ENCODE measurements at regions not wholly inside any gene's neighbourhood (a gene's known extent, or its start where the extent isn't known, plus 50 kb on each side); places are given as distances from the start of the nearest gene placed in this dataset.

GRCh38 chr11:57121996-57122395 lies 59.8 kb upstream of the LRRC55 start (continued):
- TF ChIP-seq, protein P1, sequence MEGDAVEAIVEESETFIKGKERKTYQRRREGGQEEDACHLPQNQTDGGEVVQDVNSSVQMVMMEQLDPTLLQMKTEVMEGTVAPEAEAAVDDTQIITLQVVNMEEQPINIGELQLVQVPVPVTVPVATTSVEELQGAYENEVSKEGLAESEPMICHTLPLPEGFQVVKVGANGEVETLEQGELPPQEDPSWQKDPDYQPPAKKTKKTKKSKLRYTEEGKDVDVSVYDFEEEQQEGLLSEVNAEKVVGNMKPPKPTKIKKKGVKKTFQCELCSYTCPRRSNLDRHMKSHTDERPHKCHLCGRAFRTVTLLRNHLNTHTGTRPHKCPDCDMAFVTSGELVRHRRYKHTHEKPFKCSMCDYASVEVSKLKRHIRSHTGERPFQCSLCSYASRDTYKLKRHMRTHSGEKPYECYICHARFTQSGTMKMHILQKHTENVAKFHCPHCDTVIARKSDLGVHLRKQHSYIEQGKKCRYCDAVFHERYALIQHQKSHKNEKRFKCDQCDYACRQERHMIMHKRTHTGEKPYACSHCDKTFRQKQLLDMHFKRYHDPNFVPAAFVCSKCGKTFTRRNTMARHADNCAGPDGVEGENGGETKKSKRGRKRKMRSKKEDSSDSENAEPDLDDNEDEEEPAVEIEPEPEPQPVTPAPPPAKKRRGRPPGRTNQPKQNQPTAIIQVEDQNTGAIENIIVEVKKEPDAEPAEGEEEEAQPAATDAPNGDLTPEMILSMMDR (IDR thresholded peaks at IDR 0.05; ENCODE audit: control extremely low read depth in 1 of 3, insufficient read depth in 1 of 3, low read depth in 1 of 3, low read length in 3 of 3), result no peak
